ENCODE measurements at regions not wholly inside any gene's neighbourhood (a gene's known extent, or its start where the extent isn't known, plus 50 kb on each side); places are given as distances from the start of the nearest gene placed in this dataset.
"Not testable (repeated sequence)": the region's sequence is repeated elsewhere in the genome, so short reads cannot be mapped to it uniquely, and the experiment has no call there.

- not testable (repeated sequence) for TF ChIP-seq CTCF, POLR2A (IDR thresholded peaks at IDR 0.05)
Observed at GRCh38 chr2:111412841-111413650, 292.3 kb downstream of the BCL2L11 start.

Measured in Peyer's patch (tissue), 4 donors.